HCT116 (cell line): ENCODE measurements at regions not wholly inside any gene's neighbourhood (a gene's known extent, or its start where the extent isn't known, plus 50 kb on each side); places are given as distances from the start of the nearest gene placed in this dataset.

Experiments used
- ATAC-seq: fragments of 200-7000 bp; cut with Tn5 transposase; 2 replicates; pipeline ENCODE4 v1.9.1; 2020; ENCODE audit warnings: mild to moderate bottlenecking, moderate library complexity
- BruUV-seq: library from RNA; stranded (reverse); fragments of 400-500 nt; replicated peaks from 2 replicates; lab custom pipeline; 2021; lab: Mats Ljungman, UMichigan
- CTCF ChIA-PET: fragments of 300-600 bp; sonication (Branson Sonifier 250); formaldehyde crosslinking; loops from one replicate; lab custom pipeline; 2021; ENCODE audit warnings: antibody characterized with exemption; lab: Charles Lee
- POLR2A ChIA-PET: fragments of 300-600, 350-600 bp; sonication (Branson Sonifier 250); formaldehyde crosslinking; loops from one replicate; lab custom pipeline; 2021; ENCODE audit warnings: antibody characterized with exemption; lab: Charles Lee
- RAD21 ChIA-PET, 2 experiments: fragments of 300-600 bp; sonication (Branson Sonifier 250); formaldehyde crosslinking; loops; one replicate each; lab custom pipeline; 2023; ENCODE audit warnings: low total read pairs in 2 of 2; ENCODE audit not compliant: uncharacterized antibody in 2 of 2, unreplicated experiment in 2 of 2, low non-redundant PET in 1 of 2; lab: Charles Lee
- DNase-seq: peaks from one replicate; pipeline ENCODE4 v3.0.0-alpha.2; 2010; ENCODE audit warnings: low read depth, low spot score
- H2AFZ ChIP-seq: fragments of 200-600 bp; shearing (Covaris generic), sonication (generic); 2 replicates; pipeline ENCODE4 v1.6.1; 2017; ENCODE audit warnings: low read depth, mixed run types, mixed read lengths, antibody characterized with exemption, low read length; ENCODE audit not compliant: poor library complexity, severe bottlenecking
- H3K27ac ChIP-seq: 2 replicates; pipeline ENCODE4 v1.5.1; 2012; ENCODE audit warnings: low read depth, low read length
- H3K27me3 ChIP-seq: fragments of 200-600 bp; sonication (generic); 2 replicates; pipeline ENCODE4 v1.6.1; 2016; ENCODE audit warnings: mixed run types, low read length, mixed read lengths; ENCODE audit not compliant: insufficient read depth
- H3K36me3 ChIP-seq, 2 experiments: fragments of 200-500 bp in 1 of 2; fragments of 200-600 bp in 1 of 2; sonication (Bioruptor generic) in 1 of 2; sonication (generic) in 1 of 2; 2 replicates each; pipeline versions ENCODE4 v1.5.1 to v1.6.1; 2014 to 2016; ENCODE audit warnings: low read length in 2 of 2, inconsistent platforms in 1 of 2, mixed read lengths in 1 of 2, mixed run types in 1 of 2; ENCODE audit not compliant: insufficient read depth in 2 of 2, control insufficient read depth in 1 of 2
- H3K4me1 ChIP-seq, 2 experiments: fragments of 200-600 bp in 1 of 2; sonication (generic) in 1 of 2; 2 replicates each; pipeline versions ENCODE4 v1.5.1 to v1.6.1; 2012 to 2017; ENCODE audit warnings: low read length in 2 of 2, inconsistent platforms in 1 of 2, mild to moderate bottlenecking in 1 of 2, mixed read lengths in 1 of 2, mixed run types in 1 of 2, moderate library complexity in 1 of 2; ENCODE audit not compliant: insufficient read depth in 2 of 2, control insufficient read depth in 1 of 2
- H3K4me2 ChIP-seq: fragments of 200-600 bp; sonication (generic); 2 replicates; pipeline ENCODE4 v1.6.1; 2017; ENCODE audit warnings: mixed run types, low read length, mixed read lengths
- H3K4me3 ChIP-seq, 2 experiments: fragments of 200-600 bp in 1 of 2; sonication (generic) in 1 of 2; replicated peaks in 1 of 2; 2 replicates each; pipeline ENCODE4 v1.5.1; 2011 to 2016; ENCODE audit warnings: low read length in 2 of 2, control low read depth in 1 of 2, low read depth in 1 of 2, mild to moderate bottlenecking in 1 of 2, mixed read lengths in 1 of 2, mixed run types in 1 of 2
- H3K79me2 ChIP-seq: fragments of 200-600 bp; sonication (generic); 2 replicates; pipeline ENCODE4 v1.6.1; 2017; ENCODE audit warnings: mild to moderate bottlenecking, mixed run types, low read length, moderate library complexity, mixed read lengths; ENCODE audit not compliant: insufficient read depth
- H3K9ac ChIP-seq: fragments of 200-600 bp; sonication (generic); 2 replicates; pipeline ENCODE4 v1.6.1; 2016; ENCODE audit warnings: low read length, mixed read lengths
- H3K9me2 ChIP-seq: fragments of 200-600 bp; sonication (generic), shearing (Covaris generic); 2 replicates; pipeline ENCODE4 v1.6.1; 2017; ENCODE audit warnings: mixed run types, mild to moderate bottlenecking, moderate library complexity; ENCODE audit not compliant: insufficient read depth
- H3K9me3 ChIP-seq, 2 experiments: fragments of 200-500 bp in 1 of 2; fragments of 200-600 bp in 1 of 2; sonication (Bioruptor generic) in 1 of 2; sonication (generic) in 1 of 2; 2 replicates each; pipeline ENCODE4 v1.6.1; 2014 to 2017; ENCODE audit warnings: low read length in 2 of 2, mixed read lengths in 2 of 2, inconsistent platforms in 1 of 2, low read depth in 1 of 2, mild to moderate bottlenecking in 1 of 2, mixed run types in 1 of 2, moderate library complexity in 1 of 2; ENCODE audit not compliant: control insufficient read depth in 1 of 2, insufficient read depth in 1 of 2
- H4K20me1 ChIP-seq: fragments of 200-600 bp; sonication (generic), shearing (Covaris generic); 2 replicates; pipeline ENCODE4 v1.6.1; 2017; ENCODE audit warnings: mixed run types, mild to moderate bottlenecking, moderate library complexity; ENCODE audit not compliant: insufficient read depth
- CBX3 ChIP-seq: IDR thresholded peaks from 2 replicates; pipeline ENCODE4 v1.6.1; 2012; ENCODE audit warnings: low read depth
- CEBPB ChIP-seq: IDR thresholded peaks from 2 replicates; pipeline ENCODE4 v1.6.1; 2012; ENCODE audit warnings: low read depth
- EGR1 ChIP-seq: IDR thresholded peaks from 2 replicates; pipeline ENCODE4 v1.6.1; 2012; ENCODE audit warnings: low read depth
- EZH2 ChIP-seq: fragments of 200-600 bp; sonication (generic); IDR thresholded peaks from 2 replicates; pipeline ENCODE4 v1.6.1; 2017; ENCODE audit warnings: antibody characterized with exemption, mixed run types
- EZH2phosphoT487 ChIP-seq: fragments of 200-600 bp; IDR thresholded peaks from 2 replicates; pipeline ENCODE4 v1.6.1; 2018; ENCODE audit warnings: antibody characterized with exemption, borderline replicate concordance
- FOSL1 ChIP-seq: IDR thresholded peaks from 2 replicates; pipeline ENCODE4 v1.6.1; 2012; ENCODE audit warnings: low read depth
- JUND ChIP-seq: IDR thresholded peaks from 2 replicates; pipeline ENCODE4 v1.6.1; 2012
- POLR2AphosphoS5 ChIP-seq: IDR thresholded peaks from 2 replicates; pipeline ENCODE4 v1.6.1; 2011; ENCODE audit warnings: mild to moderate bottlenecking, low read depth, low read length, moderate library complexity
- RAD21 ChIP-seq: IDR thresholded peaks from 2 replicates; pipeline ENCODE4 v1.6.1; 2012; ENCODE audit warnings: low read depth, mild to moderate bottlenecking
- SIN3A ChIP-seq: IDR thresholded peaks from 2 replicates; pipeline ENCODE4 v1.6.1; 2012; ENCODE audit warnings: low read depth
- SRF ChIP-seq: IDR thresholded peaks from 2 replicates; pipeline ENCODE4 v1.6.1; 2012; ENCODE audit warnings: low read depth
- YY1 ChIP-seq: IDR thresholded peaks from 2 replicates; pipeline ENCODE4 v1.6.1; 2011; ENCODE audit warnings: low read length, low read depth, moderate library complexity, mild to moderate bottlenecking; ENCODE audit not compliant: insufficient replicate concordance; ENCODE audit errors: extremely low read depth
- intact Hi-C: fragments of 100-400 bp; cut with micrococcal nuclease; formaldehyde crosslinking; loops from 2 replicates; pipeline ENCODE4 v1.10.0; 2022
- TF ChIP-seq, protein P1 (sequence below): IDR thresholded peaks from 2 replicates; pipeline ENCODE4 v1.6.1; 2012
- TF ChIP-seq, protein P2 (sequence below): IDR thresholded peaks from 2 replicates; pipeline ENCODE4 v1.6.1; 2012
- TF ChIP-seq, protein P3 (sequence below), 3 experiments: fragments of 200-600 bp in 1 of 3; sonication (generic) in 1 of 3; IDR thresholded peaks in 2 of 3; conservative IDR thresholded peaks in 1 of 3; 2 replicates each; pipeline ENCODE4 v1.5.1; 2012 to 2017; ENCODE audit warnings: low read depth in 2 of 3, low read length in 2 of 3, antibody characterized with exemption in 1 of 3, borderline replicate concordance in 1 of 3, control low read depth in 1 of 3, mild to moderate bottlenecking in 1 of 3, mixed read lengths in 1 of 3, mixed run types in 1 of 3, moderate library complexity in 1 of 3; ENCODE audit not compliant: insufficient read depth in 1 of 3
- TF ChIP-seq, protein P4 (sequence below): IDR thresholded peaks from 2 replicates; pipeline ENCODE4 v1.6.1; 2012; ENCODE audit warnings: low read depth

DNA sequence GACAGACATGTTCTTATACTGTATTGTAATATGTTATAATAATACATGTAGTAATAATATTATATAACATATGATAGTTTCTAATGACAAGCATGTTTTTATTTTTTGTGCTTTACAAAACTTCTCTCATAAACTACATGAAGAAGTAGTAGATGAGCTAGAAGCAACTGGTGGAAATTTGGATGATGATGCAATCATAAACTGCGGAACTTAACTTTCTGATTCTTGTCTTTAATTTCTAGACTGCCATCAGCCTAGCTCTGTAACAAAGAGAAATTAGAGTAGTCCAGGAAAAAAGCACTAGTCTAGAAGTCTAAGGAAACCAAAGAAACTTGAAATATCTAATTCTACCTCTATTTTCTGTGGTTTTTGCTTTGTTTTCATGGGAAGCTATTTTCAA, 71.0 kb upstream of the SPATS2L start:
- POLR2A ChIA-PET = no interaction called here
- TF ChIP-seq, protein P1, sequence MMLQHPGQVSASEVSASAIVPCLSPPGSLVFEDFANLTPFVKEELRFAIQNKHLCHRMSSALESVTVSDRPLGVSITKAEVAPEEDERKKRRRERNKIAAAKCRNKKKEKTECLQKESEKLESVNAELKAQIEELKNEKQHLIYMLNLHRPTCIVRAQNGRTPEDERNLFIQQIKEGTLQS = no peak
- no peak for TF ChIP-seq SRF
- TF ChIP-seq EZH2 = no peak
- TF ChIP-seq, protein P2, sequence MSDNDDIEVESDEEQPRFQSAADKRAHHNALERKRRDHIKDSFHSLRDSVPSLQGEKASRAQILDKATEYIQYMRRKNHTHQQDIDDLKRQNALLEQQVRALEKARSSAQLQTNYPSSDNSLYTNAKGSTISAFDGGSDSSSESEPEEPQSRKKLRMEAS = no peak
- no peak for TF ChIP-seq CEBPB
- no peak for TF ChIP-seq CBX3
- no peak for TF ChIP-seq YY1
- H3K9me2 ChIP-seq = no peaks in the 10 kb centered on the region
- CTCF ChIA-PET = no interaction called here
- no peaks in the 10 kb centered on the region for H4K20me1 ChIP-seq
- no peaks in the 10 kb centered on the region for H3K27me3 ChIP-seq
- H3K4me2 ChIP-seq = no peak overlapping the region
- H3K9me3 ChIP-seq = no peaks in the 10 kb centered on the region
- H2AFZ ChIP-seq = no peak overlapping the region
- no peak for ATAC-seq
- H3K79me2 ChIP-seq = no peaks in the 10 kb centered on the region
- H3K4me3 ChIP-seq = no peak overlapping the region
- H3K9ac ChIP-seq = no peak overlapping the region
- no peak for DNase-seq
- H3K36me3 ChIP-seq = no peaks in the 10 kb centered on the region
- RAD21 ChIA-PET = no interaction called here
- no peak overlapping the region for H3K27ac ChIP-seq
- H3K4me1 ChIP-seq = no peaks in the 10 kb centered on the region
- intact Hi-C loops = no loop called here
- BruUV-seq = no TSS peak

DNA sequence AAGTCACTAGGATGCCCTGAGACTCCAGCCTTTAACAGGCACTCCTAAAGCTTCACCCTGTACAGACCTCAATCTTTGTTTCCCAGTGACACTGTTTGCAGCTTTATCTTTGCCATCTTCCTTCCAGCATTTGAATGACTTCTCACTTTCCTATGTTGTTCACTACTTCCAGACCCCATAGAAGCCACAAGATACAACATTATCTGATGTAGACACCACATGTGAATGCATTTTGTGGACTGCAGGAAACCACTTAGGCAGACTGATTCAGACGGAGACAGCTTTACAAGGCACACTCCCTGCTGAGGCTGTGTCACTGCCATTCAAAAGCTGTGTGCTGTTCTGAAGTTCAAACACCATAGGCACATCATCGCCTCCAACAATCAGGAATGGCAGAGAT, 67.3 kb upstream of the SPATS2L start:
- intact Hi-C loops = no loop called here
- Histone ChIP-seq H3K9me3 (no peaks in the 10 kb centered on the region), H3K4me2 (no peak overlapping the region), H3K27me3 (no peaks in the 10 kb centered on the region), H3K79me2 (no peaks in the 10 kb centered on the region), H3K9me2 (no peaks in the 10 kb centered on the region), H3K27ac (no peak overlapping the region), H3K9ac (no peak overlapping the region), H3K4me3 (no peak overlapping the region), H4K20me1 (no peaks in the 10 kb centered on the region), H2AFZ (no peak overlapping the region), H3K36me3 (no peaks in the 10 kb centered on the region), H3K4me1 (no peaks in the 10 kb centered on the region)
- BruUV-seq = no TSS peak
- CTCF ChIA-PET = no interaction called here
- ATAC-seq (no peak), DNase-seq (no peak)
- POLR2A ChIA-PET = no interaction called here
- no peak for TF ChIP-seq POLR2AphosphoS5
- no peak for TF ChIP-seq JUND
- no peak for TF ChIP-seq SIN3A
- TF ChIP-seq FOSL1 = no peak
- no peak for TF ChIP-seq EZH2phosphoT487
- TF ChIP-seq, protein P3, sequence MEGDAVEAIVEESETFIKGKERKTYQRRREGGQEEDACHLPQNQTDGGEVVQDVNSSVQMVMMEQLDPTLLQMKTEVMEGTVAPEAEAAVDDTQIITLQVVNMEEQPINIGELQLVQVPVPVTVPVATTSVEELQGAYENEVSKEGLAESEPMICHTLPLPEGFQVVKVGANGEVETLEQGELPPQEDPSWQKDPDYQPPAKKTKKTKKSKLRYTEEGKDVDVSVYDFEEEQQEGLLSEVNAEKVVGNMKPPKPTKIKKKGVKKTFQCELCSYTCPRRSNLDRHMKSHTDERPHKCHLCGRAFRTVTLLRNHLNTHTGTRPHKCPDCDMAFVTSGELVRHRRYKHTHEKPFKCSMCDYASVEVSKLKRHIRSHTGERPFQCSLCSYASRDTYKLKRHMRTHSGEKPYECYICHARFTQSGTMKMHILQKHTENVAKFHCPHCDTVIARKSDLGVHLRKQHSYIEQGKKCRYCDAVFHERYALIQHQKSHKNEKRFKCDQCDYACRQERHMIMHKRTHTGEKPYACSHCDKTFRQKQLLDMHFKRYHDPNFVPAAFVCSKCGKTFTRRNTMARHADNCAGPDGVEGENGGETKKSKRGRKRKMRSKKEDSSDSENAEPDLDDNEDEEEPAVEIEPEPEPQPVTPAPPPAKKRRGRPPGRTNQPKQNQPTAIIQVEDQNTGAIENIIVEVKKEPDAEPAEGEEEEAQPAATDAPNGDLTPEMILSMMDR (IDR thresholded peaks at IDR 0.05 in 2 of 3, conservative IDR thresholded peaks at IDR 0.05 in 1 of 3; ENCODE audit: borderline replicate concordance in 1 of 3, insufficient read depth in 1 of 3, low read depth in 2 of 3, low read length in 2 of 3) = no peak
- no peak for TF ChIP-seq EZH2
- no peak for TF ChIP-seq YY1
- no peak for TF ChIP-seq RAD21
- TF ChIP-seq, protein P4, sequence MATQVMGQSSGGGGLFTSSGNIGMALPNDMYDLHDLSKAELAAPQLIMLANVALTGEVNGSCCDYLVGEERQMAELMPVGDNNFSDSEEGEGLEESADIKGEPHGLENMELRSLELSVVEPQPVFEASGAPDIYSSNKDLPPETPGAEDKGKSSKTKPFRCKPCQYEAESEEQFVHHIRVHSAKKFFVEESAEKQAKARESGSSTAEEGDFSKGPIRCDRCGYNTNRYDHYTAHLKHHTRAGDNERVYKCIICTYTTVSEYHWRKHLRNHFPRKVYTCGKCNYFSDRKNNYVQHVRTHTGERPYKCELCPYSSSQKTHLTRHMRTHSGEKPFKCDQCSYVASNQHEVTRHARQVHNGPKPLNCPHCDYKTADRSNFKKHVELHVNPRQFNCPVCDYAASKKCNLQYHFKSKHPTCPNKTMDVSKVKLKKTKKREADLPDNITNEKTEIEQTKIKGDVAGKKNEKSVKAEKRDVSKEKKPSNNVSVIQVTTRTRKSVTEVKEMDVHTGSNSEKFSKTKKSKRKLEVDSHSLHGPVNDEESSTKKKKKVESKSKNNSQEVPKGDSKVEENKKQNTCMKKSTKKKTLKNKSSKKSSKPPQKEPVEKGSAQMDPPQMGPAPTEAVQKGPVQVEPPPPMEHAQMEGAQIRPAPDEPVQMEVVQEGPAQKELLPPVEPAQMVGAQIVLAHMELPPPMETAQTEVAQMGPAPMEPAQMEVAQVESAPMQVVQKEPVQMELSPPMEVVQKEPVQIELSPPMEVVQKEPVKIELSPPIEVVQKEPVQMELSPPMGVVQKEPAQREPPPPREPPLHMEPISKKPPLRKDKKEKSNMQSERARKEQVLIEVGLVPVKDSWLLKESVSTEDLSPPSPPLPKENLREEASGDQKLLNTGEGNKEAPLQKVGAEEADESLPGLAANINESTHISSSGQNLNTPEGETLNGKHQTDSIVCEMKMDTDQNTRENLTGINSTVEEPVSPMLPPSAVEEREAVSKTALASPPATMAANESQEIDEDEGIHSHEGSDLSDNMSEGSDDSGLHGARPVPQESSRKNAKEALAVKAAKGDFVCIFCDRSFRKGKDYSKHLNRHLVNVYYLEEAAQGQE = no peak
- no peak for TF ChIP-seq EGR1
- RAD21 ChIA-PET = no interaction called here
